ENCODE measurements at regions not wholly inside any gene's neighbourhood (a gene's known extent, or its start where the extent isn't known, plus 50 kb on each side); places are given as distances from the start of the nearest gene placed in this dataset.

GRCh38 chr16:54693864-54694263, 236.8 kb upstream of the IRX5 start:
- Histone ChIP-seq H3K27me3 (no peaks in the 10 kb centered on the region), H3K4me3 (no peak overlapping the region), H3K36me3 (no peaks in the 10 kb centered on the region), H3K9me3 (no peaks in the 10 kb centered on the region), H3K27ac (no peak overlapping the region), H3K4me1 (no peaks in the 10 kb centered on the region)
- ATAC-seq (no peak), DNase-seq (no peak)
- TF ChIP-seq POLR2A (IDR thresholded peaks at IDR 0.05), result no peak
- intact Hi-C loops (cut with DNase I), result no loop called here

- Histone ChIP-seq H3K36me3 (no peaks in the 10 kb centered on the region), H3K27me3 (no peaks in the 10 kb centered on the region), H3K9me3 (no peaks in the 10 kb centered on the region), H3K4me1 (no peaks in the 10 kb centered on the region), H3K27ac (no peak overlapping the region), H3K4me3 (no peak overlapping the region)
- ATAC-seq (no peak), DNase-seq (no peak)
- TF ChIP-seq CTCF (IDR thresholded peaks at IDR 0.05), result no peak
- intact Hi-C loops (cut with DNase I), result no loop called here
- WGBS, 4 donors, result 75 to 82% (median 79%) methylated on average over 2 of the region's 2 CpGs
Observed at GRCh38 chr16:54690710-54691109, 240.0 kb upstream of the IRX5 start.

- Histone ChIP-seq H3K4me1 (no peaks in the 10 kb centered on the region), H3K36me3 (no peaks in the 10 kb centered on the region), H3K27ac (no peak overlapping the region), H3K27me3 (no peaks in the 10 kb centered on the region), H3K4me3 (no peak overlapping the region), H3K9me3 (no peaks in the 10 kb centered on the region)
- TF ChIP-seq POLR2A (IDR thresholded peaks at IDR 0.05) (no peak), CTCF (IDR thresholded peaks at IDR 0.05) (no peak)
- no peak for DNase-seq
- no peak for ATAC-seq
- intact Hi-C loops (cut with DNase I), result no loop called here
- WGBS, 4 donors, result 88 to 89% (median 88%) methylated on average over 2 of the region's 2 CpGs
Observed at GRCh38 chr16:54690306-54690705, 240.4 kb upstream of the IRX5 start.

GRCh38 chr16:54689072-54689865, 241.4 kb upstream of the IRX5 start:
- Histone ChIP-seq H3K4me3 (no peak overlapping the region), H3K9me3 (no peaks in the 10 kb centered on the region), H3K27me3 (no peaks in the 10 kb centered on the region), H3K4me1 (no peaks in the 10 kb centered on the region), H3K36me3 (no peaks in the 10 kb centered on the region), H3K27ac (no peak overlapping the region)
- TF ChIP-seq POLR2A (IDR thresholded peaks at IDR 0.05) (no peak), CTCF (IDR thresholded peaks at IDR 0.05) (no peak)
- 92 to 96% (median 94%) methylated on average over 7 of the region's 7 CpGs for WGBS, 4 donors
- DNase-seq (no peak), ATAC-seq (no peak)
- intact Hi-C loops (cut with DNase I), result no loop called here

- no peak for DNase-seq
- H3K4me3 ChIP-seq, result no peak overlapping the region
- no peaks in the 10 kb centered on the region for H3K27me3 ChIP-seq
- no peak for ATAC-seq
- WGBS, 4 donors, result 97 to 100% (median 99%) methylated on average over 1 of the region's 1 CpG
- TF ChIP-seq POLR2A (IDR thresholded peaks at IDR 0.05) (no peak), CTCF (IDR thresholded peaks at IDR 0.05) (no peak)
- no peaks in the 10 kb centered on the region for H3K9me3 ChIP-seq
- no peaks in the 10 kb centered on the region for H3K4me1 ChIP-seq
- H3K36me3 ChIP-seq, result no peaks in the 10 kb centered on the region
- intact Hi-C loops (cut with DNase I), result no loop called here
- no peak overlapping the region for H3K27ac ChIP-seq
Observed at GRCh38 chr16:54688339-54688738, 242.3 kb upstream of the IRX5 start.
